ENCODE measurements at regions not wholly inside any gene's neighbourhood (a gene's known extent, or its start where the extent isn't known, plus 50 kb on each side); places are given as distances from the start of the nearest gene placed in this dataset.

DNA sequence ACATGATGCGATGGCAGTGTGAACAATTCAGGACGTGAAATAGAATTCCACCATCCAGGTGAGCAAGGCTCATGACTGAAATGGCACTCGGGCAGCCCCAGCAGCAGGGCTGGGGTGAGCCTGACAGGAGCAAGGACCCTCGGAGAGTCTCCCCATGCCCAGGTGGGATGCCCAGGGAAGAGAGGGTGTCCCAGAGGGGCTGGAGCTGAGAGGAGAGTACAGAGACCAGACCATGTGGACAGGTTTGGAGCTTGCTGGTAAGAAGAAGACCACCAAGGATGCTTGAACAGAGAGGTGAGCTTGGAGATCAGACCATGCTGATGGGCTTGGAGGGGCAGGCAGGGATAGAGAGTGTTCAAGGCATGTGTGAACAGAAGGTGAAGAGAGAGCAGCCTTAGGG is 83.3 kb downstream of the RAMP3 start:
- TF ChIP-seq, protein P1, sequence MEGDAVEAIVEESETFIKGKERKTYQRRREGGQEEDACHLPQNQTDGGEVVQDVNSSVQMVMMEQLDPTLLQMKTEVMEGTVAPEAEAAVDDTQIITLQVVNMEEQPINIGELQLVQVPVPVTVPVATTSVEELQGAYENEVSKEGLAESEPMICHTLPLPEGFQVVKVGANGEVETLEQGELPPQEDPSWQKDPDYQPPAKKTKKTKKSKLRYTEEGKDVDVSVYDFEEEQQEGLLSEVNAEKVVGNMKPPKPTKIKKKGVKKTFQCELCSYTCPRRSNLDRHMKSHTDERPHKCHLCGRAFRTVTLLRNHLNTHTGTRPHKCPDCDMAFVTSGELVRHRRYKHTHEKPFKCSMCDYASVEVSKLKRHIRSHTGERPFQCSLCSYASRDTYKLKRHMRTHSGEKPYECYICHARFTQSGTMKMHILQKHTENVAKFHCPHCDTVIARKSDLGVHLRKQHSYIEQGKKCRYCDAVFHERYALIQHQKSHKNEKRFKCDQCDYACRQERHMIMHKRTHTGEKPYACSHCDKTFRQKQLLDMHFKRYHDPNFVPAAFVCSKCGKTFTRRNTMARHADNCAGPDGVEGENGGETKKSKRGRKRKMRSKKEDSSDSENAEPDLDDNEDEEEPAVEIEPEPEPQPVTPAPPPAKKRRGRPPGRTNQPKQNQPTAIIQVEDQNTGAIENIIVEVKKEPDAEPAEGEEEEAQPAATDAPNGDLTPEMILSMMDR (IDR thresholded peaks at IDR 0.05; ENCODE audit: insufficient read depth, low read length) = no peak
- TF ChIP-seq POLR2AphosphoS5 (IDR thresholded peaks at IDR 0.05; ENCODE audit: low read depth) (no peak), SPI1 (IDR thresholded peaks at IDR 0.05; ENCODE audit: borderline replicate concordance, low read depth) (no peak), GABPA (IDR thresholded peaks at IDR 0.05; ENCODE audit: low read depth) (no peak)
- TF ChIP-seq, protein P2, sequence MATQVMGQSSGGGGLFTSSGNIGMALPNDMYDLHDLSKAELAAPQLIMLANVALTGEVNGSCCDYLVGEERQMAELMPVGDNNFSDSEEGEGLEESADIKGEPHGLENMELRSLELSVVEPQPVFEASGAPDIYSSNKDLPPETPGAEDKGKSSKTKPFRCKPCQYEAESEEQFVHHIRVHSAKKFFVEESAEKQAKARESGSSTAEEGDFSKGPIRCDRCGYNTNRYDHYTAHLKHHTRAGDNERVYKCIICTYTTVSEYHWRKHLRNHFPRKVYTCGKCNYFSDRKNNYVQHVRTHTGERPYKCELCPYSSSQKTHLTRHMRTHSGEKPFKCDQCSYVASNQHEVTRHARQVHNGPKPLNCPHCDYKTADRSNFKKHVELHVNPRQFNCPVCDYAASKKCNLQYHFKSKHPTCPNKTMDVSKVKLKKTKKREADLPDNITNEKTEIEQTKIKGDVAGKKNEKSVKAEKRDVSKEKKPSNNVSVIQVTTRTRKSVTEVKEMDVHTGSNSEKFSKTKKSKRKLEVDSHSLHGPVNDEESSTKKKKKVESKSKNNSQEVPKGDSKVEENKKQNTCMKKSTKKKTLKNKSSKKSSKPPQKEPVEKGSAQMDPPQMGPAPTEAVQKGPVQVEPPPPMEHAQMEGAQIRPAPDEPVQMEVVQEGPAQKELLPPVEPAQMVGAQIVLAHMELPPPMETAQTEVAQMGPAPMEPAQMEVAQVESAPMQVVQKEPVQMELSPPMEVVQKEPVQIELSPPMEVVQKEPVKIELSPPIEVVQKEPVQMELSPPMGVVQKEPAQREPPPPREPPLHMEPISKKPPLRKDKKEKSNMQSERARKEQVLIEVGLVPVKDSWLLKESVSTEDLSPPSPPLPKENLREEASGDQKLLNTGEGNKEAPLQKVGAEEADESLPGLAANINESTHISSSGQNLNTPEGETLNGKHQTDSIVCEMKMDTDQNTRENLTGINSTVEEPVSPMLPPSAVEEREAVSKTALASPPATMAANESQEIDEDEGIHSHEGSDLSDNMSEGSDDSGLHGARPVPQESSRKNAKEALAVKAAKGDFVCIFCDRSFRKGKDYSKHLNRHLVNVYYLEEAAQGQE (IDR thresholded peaks at IDR 0.05; ENCODE audit: insufficient replicate concordance, low read depth) = no peak
